SJCRH30 (cell line): ENCODE measurements at regions not wholly inside any gene's neighbourhood (a gene's known extent, or its start where the extent isn't known, plus 50 kb on each side); places are given as distances from the start of the nearest gene placed in this dataset.

ENCODE experiments used
- DNase-seq, 2 experiments: peaks; one replicate each; pipeline ENCODE4 v3.0.0-alpha.2; 2015 to 2020
- H3K27ac ChIP-seq: fragments of 250-450 bp; sonication (Bioruptor Pico); 2 replicates; pipeline ENCODE4 v1.5.1; 2020; ENCODE audit warnings: mild to moderate bottlenecking, moderate library complexity
- H3K27me3 ChIP-seq: fragments of 250-450 bp; sonication (Bioruptor Pico); 2 replicates; pipeline ENCODE4 v1.5.1; 2020; ENCODE audit warnings: mild to moderate bottlenecking, moderate library complexity
- H3K36me3 ChIP-seq: fragments of 250-450 bp; sonication (Bioruptor Pico); 2 replicates; pipeline ENCODE4 v1.5.1; 2020; ENCODE audit warnings: mild to moderate bottlenecking, moderate library complexity
- H3K4me1 ChIP-seq: fragments of 250-450 bp; sonication (Bioruptor Pico); 2 replicates; pipeline ENCODE4 v1.5.1; 2020; ENCODE audit warnings: mild to moderate bottlenecking, moderate library complexity
- H3K4me3 ChIP-seq: fragments of 250-450 bp; sonication (Bioruptor Pico); 2 replicates; pipeline ENCODE4 v1.5.1; 2020; ENCODE audit warnings: mild to moderate bottlenecking, moderate library complexity
- H3K9me3 ChIP-seq: fragments of 250-450 bp; sonication (Bioruptor Pico); replicated peaks from 2 replicates; pipeline ENCODE4 v1.5.1; 2020; ENCODE audit warnings: mild to moderate bottlenecking, moderate library complexity

GRCh38 chr6:74879234-74879633, 326.6 kb downstream of the COL12A1 start:
- H3K27ac ChIP-seq = no peak overlapping the region
- no peaks in the 10 kb centered on the region for H3K36me3 ChIP-seq
- DNase-seq = no peak
- H3K27me3 ChIP-seq = no peaks in the 10 kb centered on the region
- H3K9me3 ChIP-seq = no peaks in the 10 kb centered on the region
- H3K4me3 ChIP-seq = no peak overlapping the region
- no peaks in the 10 kb centered on the region for H3K4me1 ChIP-seq

GRCh38 chr6:74875193-74875592, 330.7 kb downstream of the COL12A1 start:
- H3K27ac ChIP-seq = no peak overlapping the region
- no peaks in the 10 kb centered on the region for H3K4me1 ChIP-seq
- H3K4me3 ChIP-seq = no peak overlapping the region
- H3K27me3 ChIP-seq = no peaks in the 10 kb centered on the region
- no peaks in the 10 kb centered on the region for H3K36me3 ChIP-seq
- no peaks in the 10 kb centered on the region for H3K9me3 ChIP-seq
- DNase-seq = no peak

DNA sequence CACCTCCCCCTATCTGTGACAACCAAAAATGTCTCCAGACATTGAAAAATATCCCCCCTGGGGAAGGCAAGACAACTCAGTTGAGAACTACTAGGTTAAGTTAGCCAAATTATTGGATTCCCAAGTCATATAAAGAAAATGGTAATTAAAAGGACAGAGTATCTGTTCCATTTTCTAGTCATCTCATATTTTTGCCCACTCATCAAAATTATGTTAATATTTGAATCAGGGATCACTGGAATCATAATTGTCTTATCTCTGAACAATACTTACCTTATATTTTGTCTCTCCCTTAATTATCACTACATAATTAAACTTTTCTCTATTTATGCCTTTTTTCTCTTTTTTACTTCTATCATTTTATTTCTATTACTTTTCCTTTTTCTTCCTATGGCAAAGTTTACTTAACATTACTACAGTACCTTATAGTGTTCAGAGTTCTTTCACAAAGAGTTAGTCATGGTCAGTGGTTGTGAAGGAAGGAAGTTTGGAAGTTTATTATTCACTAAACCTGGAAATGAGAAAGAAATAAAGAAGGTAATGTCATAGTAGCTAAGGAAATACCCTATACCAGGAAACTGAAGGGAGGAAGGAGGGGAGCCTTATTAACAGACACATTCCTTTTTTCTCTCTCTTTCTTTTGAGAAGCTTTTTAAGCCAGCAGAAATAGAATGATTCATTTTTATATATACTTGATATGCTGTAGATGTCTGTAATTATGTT, 332.9 kb downstream of the COL12A1 start:
- Histone ChIP-seq H3K4me1 (no peaks in the 10 kb centered on the region), H3K27ac (no peak overlapping the region), H3K36me3 (no peaks in the 10 kb centered on the region), H3K4me3 (no peak overlapping the region), H3K9me3 (no peaks in the 10 kb centered on the region), H3K27me3 (no peaks in the 10 kb centered on the region)
- no peak for DNase-seq

GRCh38 chr6:74871757-74872156, 334.1 kb downstream of the COL12A1 start:
- no peaks in the 10 kb centered on the region for H3K4me1 ChIP-seq
- no peak overlapping the region for H3K27ac ChIP-seq
- no peaks in the 10 kb centered on the region for H3K27me3 ChIP-seq
- no peaks in the 10 kb centered on the region for H3K36me3 ChIP-seq
- no peaks in the 10 kb centered on the region for H3K9me3 ChIP-seq
- peak in 1 of 2 experiments; percentile 25 for DNase-seq
- no peak overlapping the region for H3K4me3 ChIP-seq

DNA sequence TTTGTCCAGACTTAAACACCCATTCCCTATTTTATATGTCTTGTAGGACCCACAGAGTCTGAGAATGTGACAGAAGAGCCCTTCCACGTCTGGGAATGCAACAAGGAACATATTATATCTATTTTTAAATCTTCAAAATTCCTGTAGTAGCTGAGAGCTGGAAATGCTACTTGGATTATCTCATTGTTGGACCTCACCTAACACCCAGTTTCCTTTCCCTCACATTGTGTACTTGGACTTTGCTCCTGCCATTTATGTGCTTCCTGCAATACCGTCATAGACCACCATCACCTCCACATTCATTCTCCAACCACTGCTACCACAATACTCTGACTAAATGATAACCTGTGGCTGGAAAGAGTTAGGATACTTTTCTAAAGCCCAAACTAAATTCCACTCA, 335.4 kb downstream of the COL12A1 start:
- Histone ChIP-seq H3K4me3 (no peak overlapping the region), H3K36me3 (no peaks in the 10 kb centered on the region), H3K27ac (no peak overlapping the region), H3K4me1 (no peaks in the 10 kb centered on the region), H3K9me3 (no peaks in the 10 kb centered on the region), H3K27me3 (no peaks in the 10 kb centered on the region)
- DNase-seq = peak in 1 of 2 experiments; percentile 13

DNA sequence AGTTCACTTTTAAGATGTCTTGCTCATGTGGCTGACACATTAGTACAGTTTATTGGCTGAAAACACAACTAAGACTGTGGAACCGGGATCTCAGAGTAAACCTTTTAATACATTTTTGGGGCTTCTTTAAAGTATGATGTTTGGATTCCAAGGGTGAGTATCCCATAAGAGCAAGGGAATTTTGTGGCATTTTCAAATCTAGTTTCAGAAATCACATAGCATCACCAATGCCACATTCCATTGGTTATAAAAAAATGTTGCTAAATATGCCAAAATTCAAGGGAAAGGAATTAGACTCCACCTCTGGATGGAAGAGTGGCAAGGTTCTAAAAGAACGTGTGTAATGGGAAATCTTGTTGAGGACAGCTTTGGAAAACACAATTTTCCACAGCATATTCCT, 338.6 kb downstream of the COL12A1 start:
- no peak overlapping the region for H3K27ac ChIP-seq
- no peaks in the 10 kb centered on the region for H3K27me3 ChIP-seq
- no peaks in the 10 kb centered on the region for H3K9me3 ChIP-seq
- no peaks in the 10 kb centered on the region for H3K36me3 ChIP-seq
- no peak for DNase-seq
- H3K4me3 ChIP-seq = no peak overlapping the region
- H3K4me1 ChIP-seq = no peaks in the 10 kb centered on the region

- Histone ChIP-seq H3K27me3 (no peaks in the 10 kb centered on the region), H3K36me3 (no peaks in the 10 kb centered on the region), H3K4me3 (no peak overlapping the region), H3K9me3 (no peaks in the 10 kb centered on the region), H3K4me1 (no peaks in the 10 kb centered on the region), H3K27ac (no peak overlapping the region)
- no peak for DNase-seq
Observed at GRCh38 chr6:74863968-74864367, 341.9 kb downstream of the COL12A1 start.

GRCh38 chr6:74860456-74860855, 345.4 kb downstream of the COL12A1 start:
- no peak for DNase-seq
- no peaks in the 10 kb centered on the region for H3K9me3 ChIP-seq

DNA sequence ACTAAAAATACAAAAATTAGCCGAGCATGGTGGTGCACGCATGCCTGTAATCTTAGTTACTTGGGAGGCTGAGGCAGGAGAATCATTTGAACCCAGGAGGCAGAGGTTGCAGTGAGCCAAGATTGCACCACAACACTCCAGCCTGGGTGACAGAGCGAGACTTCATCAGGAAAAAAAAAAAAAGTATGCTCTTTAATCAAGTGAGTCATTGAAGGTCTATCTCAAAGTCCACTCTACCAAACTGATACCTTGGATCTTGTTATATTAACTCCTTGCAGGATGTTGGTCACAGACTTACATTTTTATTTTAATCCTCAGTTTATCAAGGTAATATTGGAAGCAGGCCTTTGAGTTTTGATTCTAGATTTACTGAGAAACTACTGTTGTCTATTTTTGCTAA, 348.7 kb downstream of the COL12A1 start:
- no peak for DNase-seq
- Histone ChIP-seq H3K36me3 (no peaks in the 10 kb centered on the region), H3K4me3 (no peak overlapping the region), H3K9me3 (no peaks in the 10 kb centered on the region), H3K4me1 (no peaks in the 10 kb centered on the region), H3K27ac (no peak overlapping the region), H3K27me3 (no peaks in the 10 kb centered on the region)

More at GRCh38 chr6:74860456-74860855, 345.4 kb downstream of the COL12A1 start:
- H3K4me3 ChIP-seq = no peak overlapping the region
- H3K27me3 ChIP-seq = no peaks in the 10 kb centered on the region
- H3K4me1 ChIP-seq = no peaks in the 10 kb centered on the region
- H3K27ac ChIP-seq = no peak overlapping the region
- no peaks in the 10 kb centered on the region for H3K36me3 ChIP-seq

GRCh38 chr6:74853991-74854390, 351.9 kb downstream of the COL12A1 start:
- no peaks in the 10 kb centered on the region for H3K36me3 ChIP-seq
- no peaks in the 10 kb centered on the region for H3K4me1 ChIP-seq
- H3K4me3 ChIP-seq = no peak overlapping the region
- no peak for DNase-seq
- no peak overlapping the region for H3K27ac ChIP-seq
- no peaks in the 10 kb centered on the region for H3K9me3 ChIP-seq
- no peaks in the 10 kb centered on the region for H3K27me3 ChIP-seq

DNA sequence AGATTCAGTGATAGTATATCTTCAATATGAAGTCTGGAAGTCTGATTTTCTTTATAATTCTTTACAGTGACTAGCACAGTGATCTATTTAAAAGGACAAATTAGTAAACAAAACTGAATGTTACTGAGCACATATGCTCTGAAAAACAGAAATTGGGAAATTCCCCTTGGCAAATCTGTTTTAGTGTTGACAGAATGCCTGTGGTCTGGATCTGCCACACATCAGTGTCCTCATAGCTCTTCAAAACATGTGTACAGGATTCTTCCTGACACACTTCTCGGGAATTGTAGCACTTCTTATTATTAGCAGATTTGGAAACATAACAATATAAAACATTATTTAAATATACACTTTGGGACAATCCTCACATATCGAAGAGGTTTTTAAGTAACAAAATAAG, 354.3 kb downstream of the COL12A1 start:
- H3K9me3 ChIP-seq = no peaks in the 10 kb centered on the region
- no peak overlapping the region for H3K27ac ChIP-seq
- no peaks in the 10 kb centered on the region for H3K4me1 ChIP-seq
- H3K4me3 ChIP-seq = no peak overlapping the region
- no peak for DNase-seq
- H3K27me3 ChIP-seq = no peaks in the 10 kb centered on the region
- H3K36me3 ChIP-seq = no peaks in the 10 kb centered on the region

GRCh38 chr6:74840953-74841352, 364.9 kb downstream of the COL12A1 start:
- no peaks in the 10 kb centered on the region for H3K36me3 ChIP-seq
- H3K4me1 ChIP-seq = no peaks in the 10 kb centered on the region
- no peaks in the 10 kb centered on the region for H3K9me3 ChIP-seq
- H3K27me3 ChIP-seq = no peaks in the 10 kb centered on the region
- DNase-seq = no peak
- no peak overlapping the region for H3K4me3 ChIP-seq
- H3K27ac ChIP-seq = no peak overlapping the region

- Histone ChIP-seq H3K4me1 (no peaks in the 10 kb centered on the region), H3K36me3 (no peaks in the 10 kb centered on the region), H3K27ac (no peak overlapping the region), H3K27me3 (no peaks in the 10 kb centered on the region), H3K4me3 (no peak overlapping the region), H3K9me3 (no peaks in the 10 kb centered on the region)
- DNase-seq = no peak
Observed at GRCh38 chr6:74834967-74835366, 370.9 kb downstream of the COL12A1 start.

DNA sequence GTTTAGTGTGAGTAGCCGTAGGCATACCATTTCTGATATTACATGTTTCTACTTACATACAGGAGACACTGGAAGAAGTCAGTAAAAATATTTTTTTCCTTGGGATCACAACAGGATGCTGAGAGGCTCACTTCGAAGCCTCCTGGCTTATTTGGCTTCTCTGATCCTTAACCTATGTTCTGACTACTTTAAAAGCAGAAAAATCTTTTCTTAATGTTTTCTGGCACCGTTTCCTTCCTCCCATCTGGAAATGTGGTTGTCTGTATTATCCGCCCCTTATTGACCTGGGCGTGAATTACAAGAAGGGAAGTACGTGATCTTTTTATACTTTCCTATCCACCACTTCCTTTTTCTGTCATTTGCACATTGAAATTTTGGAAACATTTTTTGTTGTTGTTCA, 379.6 kb downstream of the COL12A1 start:
- Histone ChIP-seq H3K4me3 (no peak overlapping the region), H3K9me3 (no peaks in the 10 kb centered on the region), H3K27me3 (no peaks in the 10 kb centered on the region), H3K27ac (no peak overlapping the region), H3K4me1 (no peaks in the 10 kb centered on the region), H3K36me3 (no peaks in the 10 kb centered on the region)
- no peak for DNase-seq

GRCh38 chr6:74814440-74814839, 391.4 kb downstream of the COL12A1 start:
- H3K27ac ChIP-seq = no peak overlapping the region
- no peaks in the 10 kb centered on the region for H3K36me3 ChIP-seq
- DNase-seq = no peak
- H3K27me3 ChIP-seq = no peaks in the 10 kb centered on the region
- no peaks in the 10 kb centered on the region for H3K9me3 ChIP-seq
- no peaks in the 10 kb centered on the region for H3K4me1 ChIP-seq
- no peak overlapping the region for H3K4me3 ChIP-seq

DNA sequence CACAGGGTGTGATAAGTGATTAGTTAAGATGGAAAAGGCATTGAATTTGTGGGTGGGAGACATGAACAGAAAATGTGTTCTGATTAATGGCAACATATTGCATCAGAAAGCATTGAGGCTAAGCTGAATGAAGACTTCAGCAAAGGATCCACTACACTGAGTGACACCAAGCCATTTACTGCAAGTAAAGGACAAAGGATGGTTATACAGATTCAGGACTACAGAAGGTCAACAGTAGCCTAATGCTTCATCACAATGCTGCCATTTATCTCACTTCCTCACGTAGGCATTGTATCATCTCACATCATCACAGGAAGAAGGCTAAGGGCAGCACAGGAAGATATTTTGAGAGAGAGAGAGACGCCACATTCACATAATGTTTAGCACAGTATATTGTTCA, 398.2 kb downstream of the COL12A1 start:
- Histone ChIP-seq H3K27me3 (no peaks in the 10 kb centered on the region), H3K27ac (no peak overlapping the region)
- DNase-seq = no peak

More for the DNA sequence above, 398.2 kb downstream of the COL12A1 start:
- Histone ChIP-seq H3K36me3 (no peaks in the 10 kb centered on the region), H3K4me1 (no peaks in the 10 kb centered on the region), H3K9me3 (no peaks in the 10 kb centered on the region), H3K4me3 (no peak overlapping the region)
